H1 (cell line): ENCODE measurements at regions not wholly inside any gene's neighbourhood (a gene's known extent, or its start where the extent isn't known, plus 50 kb on each side); places are given as distances from the start of the nearest gene placed in this dataset.

ENCODE experiments used
- HDAC2 ChIP-seq, 2 experiments: fragments of 300-600 bp in 1 of 2; sonication (generic) in 1 of 2; IDR thresholded peaks; 2 replicates each; pipeline ENCODE4 v1.6.1; 2011 to 2012; ENCODE audit warnings: low read depth in 2 of 2, low read length in 2 of 2, mild to moderate bottlenecking in 2 of 2, moderate library complexity in 2 of 2, borderline replicate concordance in 1 of 2, inconsistent platforms in 1 of 2
- TEAD4 ChIP-seq: IDR thresholded peaks from 2 replicates; pipeline ENCODE4 v1.6.1; 2012; ENCODE audit warnings: low read depth, low read length, inconsistent platforms, mixed read lengths

- TF ChIP-seq HDAC2 (IDR thresholded peaks at IDR 0.05; ENCODE audit: borderline replicate concordance in 1 of 2, low read depth in 2 of 2, low read length in 2 of 2) (no peak), TEAD4 (no peak)
Measured at GRCh38 chr6:168210239-168211105, 109.1 kb downstream of the DACT2 start.
